ENCODE measurements at regions not wholly inside any gene's neighbourhood (a gene's known extent, or its start where the extent isn't known, plus 50 kb on each side); places are given as distances from the start of the nearest gene placed in this dataset.

GRCh38 chr11:36809303-36809702, 211.3 kb upstream of the RAG2 start:
- no peaks in the 10 kb centered on the region for H3K4me1 Mint-ChIP-seq (ENCODE audit: low read depth)
- no peak for DNase-seq
- CTCF ChIA-PET: no interaction called here
- intact Hi-C loops (cut with micrococcal nuclease): no loop called here
- TF ChIP-seq, protein P1, sequence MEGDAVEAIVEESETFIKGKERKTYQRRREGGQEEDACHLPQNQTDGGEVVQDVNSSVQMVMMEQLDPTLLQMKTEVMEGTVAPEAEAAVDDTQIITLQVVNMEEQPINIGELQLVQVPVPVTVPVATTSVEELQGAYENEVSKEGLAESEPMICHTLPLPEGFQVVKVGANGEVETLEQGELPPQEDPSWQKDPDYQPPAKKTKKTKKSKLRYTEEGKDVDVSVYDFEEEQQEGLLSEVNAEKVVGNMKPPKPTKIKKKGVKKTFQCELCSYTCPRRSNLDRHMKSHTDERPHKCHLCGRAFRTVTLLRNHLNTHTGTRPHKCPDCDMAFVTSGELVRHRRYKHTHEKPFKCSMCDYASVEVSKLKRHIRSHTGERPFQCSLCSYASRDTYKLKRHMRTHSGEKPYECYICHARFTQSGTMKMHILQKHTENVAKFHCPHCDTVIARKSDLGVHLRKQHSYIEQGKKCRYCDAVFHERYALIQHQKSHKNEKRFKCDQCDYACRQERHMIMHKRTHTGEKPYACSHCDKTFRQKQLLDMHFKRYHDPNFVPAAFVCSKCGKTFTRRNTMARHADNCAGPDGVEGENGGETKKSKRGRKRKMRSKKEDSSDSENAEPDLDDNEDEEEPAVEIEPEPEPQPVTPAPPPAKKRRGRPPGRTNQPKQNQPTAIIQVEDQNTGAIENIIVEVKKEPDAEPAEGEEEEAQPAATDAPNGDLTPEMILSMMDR (IDR thresholded peaks at IDR 0.05): no peak
- ATAC-seq: no peak
- H3K27me3 Mint-ChIP-seq: peaks cover 2% of the 10 kb centered on the region
- POLR2A ChIA-PET: no interaction called here
- no peak overlapping the region for H3K4me3 Mint-ChIP-seq
- H3K27ac Mint-ChIP-seq: no peak overlapping the region
- H3K36me3 Mint-ChIP-seq (ENCODE audit: low read depth): no peaks in the 10 kb centered on the region
- no peaks in the 10 kb centered on the region for H3K9me3 Mint-ChIP-seq

- H3K4me3 Mint-ChIP-seq: no peak overlapping the region
- CTCF ChIA-PET: interaction anchor here (1.1 to 1.5 kb wide), 2 partner anchors 17 to 61 kb away, joined by 3 to 7 read pairs; no protein-coding TSS in a partner anchor
- ATAC-seq: no peak
- no peaks in the 10 kb centered on the region for H3K4me1 Mint-ChIP-seq (ENCODE audit: low read depth)
- H3K36me3 Mint-ChIP-seq (ENCODE audit: low read depth): no peaks in the 10 kb centered on the region
- POLR2A ChIA-PET: no interaction called here
- no peak overlapping the region for H3K27ac Mint-ChIP-seq
- H3K9me3 Mint-ChIP-seq: no peaks in the 10 kb centered on the region
- peaks cover 2% of the 10 kb centered on the region for H3K27me3 Mint-ChIP-seq
- TF ChIP-seq, protein P1 (IDR thresholded peaks at IDR 0.05): no peak
- intact Hi-C loops (cut with micrococcal nuclease): no loop called here
- no peak for DNase-seq
Measured at GRCh38 chr11:36807871-36808270, 209.8 kb upstream of the RAG2 start.

DNA sequence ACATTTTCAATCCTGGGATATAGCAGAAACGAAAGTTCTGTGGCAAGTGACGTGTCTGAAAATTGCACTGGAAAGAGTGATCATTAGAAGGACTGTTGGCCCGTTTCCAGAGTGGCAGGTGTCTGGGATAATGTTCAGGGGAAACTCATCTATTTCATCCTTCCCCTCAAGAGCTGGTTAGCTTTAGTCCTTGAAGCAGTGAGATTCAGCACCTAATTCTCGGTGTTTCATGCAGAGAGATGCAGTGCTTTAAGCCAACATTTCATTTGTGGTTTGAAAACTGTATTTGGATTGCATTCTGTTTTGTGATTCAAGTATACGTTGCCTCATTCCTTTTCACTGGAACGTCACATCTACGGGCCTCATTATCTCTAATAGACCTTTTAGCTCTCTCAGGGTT, 205.0 kb upstream of the RAG2 start:
- no peaks in the 10 kb centered on the region for H3K9me3 Mint-ChIP-seq
- POLR2A ChIA-PET: interaction anchor here (0.7 kb wide), 1 partner anchor 9 kb away, joined by 3 read pairs; no protein-coding TSS in a partner anchor
- DNase-seq: no peak
- CTCF ChIA-PET: interaction anchor here (1.2 kb wide), 1 partner anchor 57 kb away, joined by 4 read pairs; no protein-coding TSS in a partner anchor
- H3K4me3 Mint-ChIP-seq: no peak overlapping the region
- TF ChIP-seq, protein P1 (IDR thresholded peaks at IDR 0.05): no peak
- no peak overlapping the region for H3K27ac Mint-ChIP-seq
- H3K27me3 Mint-ChIP-seq: peaks cover 3% of the 10 kb centered on the region
- no peak for ATAC-seq
- intact Hi-C loops (cut with micrococcal nuclease): no loop called here
- H3K36me3 Mint-ChIP-seq (ENCODE audit: low read depth): no peaks in the 10 kb centered on the region
- no peaks in the 10 kb centered on the region for H3K4me1 Mint-ChIP-seq (ENCODE audit: low read depth)

DNA sequence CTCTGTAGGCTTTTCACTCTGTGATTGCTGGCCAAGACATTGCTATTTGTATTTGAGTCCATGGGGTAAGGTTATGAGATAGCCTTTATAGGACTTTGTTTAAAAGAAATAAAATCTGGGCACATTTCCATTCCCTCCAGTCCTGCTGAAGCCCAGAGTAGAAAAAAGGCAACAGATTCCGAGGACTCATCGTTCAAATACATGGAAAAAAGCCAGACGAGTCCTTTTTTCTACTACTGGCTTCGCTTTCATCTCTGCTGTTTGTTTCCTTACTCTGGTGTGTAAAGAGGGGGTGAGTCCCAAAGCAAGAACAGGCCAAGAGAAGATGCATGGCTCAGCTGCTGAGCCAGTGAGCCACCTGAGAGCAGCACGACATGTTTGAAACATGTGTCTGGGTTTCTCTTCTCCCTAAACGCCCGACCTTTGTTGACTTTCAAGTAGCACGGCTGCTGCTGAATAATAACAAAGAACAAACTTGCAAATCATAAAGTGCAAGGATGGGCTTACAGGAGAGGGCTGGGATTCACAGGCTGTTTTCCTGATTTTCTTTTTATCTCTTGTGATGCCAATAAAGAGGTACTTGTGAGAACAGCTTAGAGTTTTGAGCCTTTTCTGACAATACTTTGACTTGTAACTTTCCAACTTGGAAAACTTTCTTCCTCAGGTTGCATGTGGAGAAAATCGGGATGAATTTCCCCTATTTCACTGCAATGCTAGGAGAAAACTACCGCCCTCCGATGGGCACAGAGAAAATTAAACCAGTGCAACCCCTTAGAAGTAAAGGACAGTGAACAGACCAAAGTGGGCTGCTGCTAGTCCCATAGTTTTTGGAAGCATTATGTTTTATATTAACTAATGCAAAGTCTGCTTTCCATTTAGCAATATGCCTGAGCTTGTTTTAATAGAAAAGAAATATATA, 195.2 kb upstream of the RAG2 start:
- DNase-seq (no peak), ATAC-seq (no peak)
- CTCF ChIA-PET: no interaction called here
- intact Hi-C loops (cut with micrococcal nuclease): no loop called here
- Mint-ChIP-seq H3K4me1 (ENCODE audit: low read depth) (no peaks in the 10 kb centered on the region), H3K9me3 (no peaks in the 10 kb centered on the region), H3K36me3 (ENCODE audit: low read depth) (no peaks in the 10 kb centered on the region), H3K27ac (no peak overlapping the region), H3K27me3 (peaks cover 12% of the 10 kb centered on the region), H3K4me3 (no peak overlapping the region)
- POLR2A ChIA-PET: no interaction called here
- TF ChIP-seq, protein P1 (IDR thresholded peaks at IDR 0.05): no peak

DNA sequence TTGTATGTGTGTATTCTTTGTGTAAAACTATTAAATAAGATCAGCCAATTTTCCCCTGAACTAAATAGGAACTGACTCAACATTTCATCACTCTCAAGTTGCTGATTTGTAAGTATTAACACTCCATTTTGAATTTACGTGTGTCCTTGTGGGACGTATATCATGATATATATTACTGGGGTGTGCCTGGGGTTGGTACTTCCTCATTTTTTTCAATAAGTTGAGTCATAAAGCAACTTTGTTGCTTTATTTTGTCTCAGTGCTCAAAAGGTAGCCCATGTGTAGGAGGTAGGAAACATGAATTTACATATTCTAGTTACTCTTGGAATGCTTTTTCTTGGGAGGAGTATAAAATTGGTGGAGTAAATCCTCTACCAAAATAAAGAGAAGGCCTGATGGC, 193.9 kb upstream of the RAG2 start:
- H3K36me3 Mint-ChIP-seq (ENCODE audit: low read depth): no peaks in the 10 kb centered on the region
- H3K27me3 Mint-ChIP-seq: peaks cover 12% of the 10 kb centered on the region
- no peak overlapping the region for H3K27ac Mint-ChIP-seq
- TF ChIP-seq, protein P1 (IDR thresholded peaks at IDR 0.05): no peak
- ChIA-PET CTCF (no interaction called here), POLR2A (no interaction called here)
- no peak overlapping the region for H3K4me3 Mint-ChIP-seq
- no peaks in the 10 kb centered on the region for H3K9me3 Mint-ChIP-seq
- H3K4me1 Mint-ChIP-seq (ENCODE audit: low read depth): no peaks in the 10 kb centered on the region
- DNase-seq: no peak
- no peak for ATAC-seq
- intact Hi-C loops (cut with micrococcal nuclease): no loop called here

Measured in activated CD8-positive, alpha-beta T cell treated with anti-CD3 and anti-CD28 coated beads for 36 hours (primary cell).